IPS-18a (cell line): ENCODE measurements at regions not wholly inside any gene's neighbourhood (a gene's known extent, or its start where the extent isn't known, plus 50 kb on each side); places are given as distances from the start of the nearest gene placed in this dataset.

ENCODE experiments used
- H3K27ac ChIP-seq: one replicate; pipeline ENCODE4 v1.5.1; 2013; ENCODE audit warnings: low read length
- H3K27me3 ChIP-seq: one replicate; pipeline ENCODE4 v1.6.1; 2013; ENCODE audit warnings: mild to moderate bottlenecking, low read length; ENCODE audit not compliant: control insufficient read depth, insufficient read depth
- H3K36me3 ChIP-seq: one replicate; pipeline ENCODE4 v1.6.1; 2013; ENCODE audit warnings: low read depth, low read length; ENCODE audit not compliant: control insufficient read depth
- H3K4me1 ChIP-seq: one replicate; pipeline ENCODE4 v1.6.1; 2013; ENCODE audit warnings: low read depth, low read length; ENCODE audit not compliant: control insufficient read depth
- H3K4me3 ChIP-seq: one replicate; pipeline ENCODE4 v1.5.1; 2013; ENCODE audit warnings: low read length
- H3K9ac ChIP-seq: one replicate; pipeline ENCODE4 v1.6.1; 2013; ENCODE audit warnings: mild to moderate bottlenecking, low read length, moderate library complexity
- H3K9me3 ChIP-seq: one replicate; pipeline ENCODE4 v1.6.1; 2013; ENCODE audit warnings: low read depth, low read length; ENCODE audit not compliant: control insufficient read depth

- H3K4me3 ChIP-seq, result peak overlapping the region; percentile 58
- no peaks in the 10 kb centered on the region for H3K9me3 ChIP-seq
- H3K4me1 ChIP-seq, result peaks cover 28% of the 10 kb centered on the region
- H3K27ac ChIP-seq, result no peak overlapping the region
- H3K9ac ChIP-seq, result no peak overlapping the region
- no peaks in the 10 kb centered on the region for H3K36me3 ChIP-seq
- H3K27me3 ChIP-seq, result peaks cover 73% of the 10 kb centered on the region
Measured at GRCh38 chr20:36093804-36094145, 60.8 kb upstream of the EPB41L1 start.

GRCh38 chr20:36094497-36094896, 60.0 kb upstream of the EPB41L1 start:
- Histone ChIP-seq H3K4me1 (peaks cover 28% of the 10 kb centered on the region), H3K9me3 (no peaks in the 10 kb centered on the region), H3K36me3 (no peaks in the 10 kb centered on the region), H3K27ac (no peak overlapping the region), H3K4me3 (peak overlapping the region; percentile 58), H3K27me3 (peaks cover 80% of the 10 kb centered on the region), H3K9ac (no peak overlapping the region)

GRCh38 chr20:36096435-36096834, 58.1 kb upstream of the EPB41L1 start:
- Histone ChIP-seq H3K4me1 (peaks cover 23% of the 10 kb centered on the region), H3K36me3 (no peaks in the 10 kb centered on the region), H3K9ac (no peak overlapping the region), H3K9me3 (no peaks in the 10 kb centered on the region), H3K27me3 (peaks cover 91% of the 10 kb centered on the region), H3K4me3 (no peak overlapping the region), H3K27ac (no peak overlapping the region)

GRCh38 chr20:36097337-36098151, 57.0 kb upstream of the EPB41L1 start:
- Histone ChIP-seq H3K4me3 (no peak overlapping the region), H3K36me3 (no peaks in the 10 kb centered on the region), H3K9me3 (no peaks in the 10 kb centered on the region), H3K27ac (no peak overlapping the region), H3K27me3 (peaks cover 83% of the 10 kb centered on the region), H3K9ac (no peak overlapping the region), H3K4me1 (peaks cover 18% of the 10 kb centered on the region)

- Histone ChIP-seq H3K9ac (no peak overlapping the region), H3K4me1 (peaks cover 18% of the 10 kb centered on the region), H3K36me3 (no peaks in the 10 kb centered on the region), H3K4me3 (no peak overlapping the region), H3K9me3 (no peaks in the 10 kb centered on the region), H3K27ac (no peak overlapping the region), H3K27me3 (peaks cover 76% of the 10 kb centered on the region)
Measured at GRCh38 chr20:36098364-36098763, 56.2 kb upstream of the EPB41L1 start.

GRCh38 chr20:36099106-36099505, 55.4 kb upstream of the EPB41L1 start:
- Histone ChIP-seq H3K9me3 (no peaks in the 10 kb centered on the region), H3K36me3 (no peaks in the 10 kb centered on the region), H3K27ac (no peak overlapping the region), H3K9ac (no peak overlapping the region), H3K4me1 (peaks cover 16% of the 10 kb centered on the region), H3K27me3 (peaks cover 68% of the 10 kb centered on the region), H3K4me3 (no peak overlapping the region)

- no peaks in the 10 kb centered on the region for H3K9me3 ChIP-seq
- H3K9ac ChIP-seq, result no peak overlapping the region
- H3K36me3 ChIP-seq, result no peaks in the 10 kb centered on the region
- peaks cover 12% of the 10 kb centered on the region for H3K4me1 ChIP-seq
- no peak overlapping the region for H3K4me3 ChIP-seq
- peaks cover 47% of the 10 kb centered on the region for H3K27me3 ChIP-seq
- H3K27ac ChIP-seq, result no peak overlapping the region
Measured at GRCh38 chr20:36101192-36101591, 53.3 kb upstream of the EPB41L1 start.

GRCh38 chr20:36102306-36102705, 52.2 kb upstream of the EPB41L1 start:
- H3K9ac ChIP-seq, result no peak overlapping the region
- H3K4me1 ChIP-seq, result peaks cover 10% of the 10 kb centered on the region
- H3K36me3 ChIP-seq, result no peaks in the 10 kb centered on the region
- no peak overlapping the region for H3K27ac ChIP-seq
- H3K27me3 ChIP-seq, result peaks cover 36% of the 10 kb centered on the region
- H3K4me3 ChIP-seq, result no peak overlapping the region
- H3K9me3 ChIP-seq, result no peaks in the 10 kb centered on the region

GRCh38 chr20:36102809-36103596, 51.5 kb upstream of the EPB41L1 start:
- no peak overlapping the region for H3K27ac ChIP-seq
- H3K4me1 ChIP-seq, result peaks cover 5% of the 10 kb centered on the region
- H3K9ac ChIP-seq, result no peak overlapping the region
- H3K9me3 ChIP-seq, result no peaks in the 10 kb centered on the region
- H3K4me3 ChIP-seq, result no peak overlapping the region
- H3K36me3 ChIP-seq, result no peaks in the 10 kb centered on the region
- H3K27me3 ChIP-seq, result peaks cover 31% of the 10 kb centered on the region

- H3K27me3 ChIP-seq, result peaks cover 19% of the 10 kb centered on the region
- H3K36me3 ChIP-seq, result no peaks in the 10 kb centered on the region
- H3K27ac ChIP-seq, result no peak overlapping the region
- no peak overlapping the region for H3K4me3 ChIP-seq
- no peaks in the 10 kb centered on the region for H3K4me1 ChIP-seq
- H3K9me3 ChIP-seq, result no peaks in the 10 kb centered on the region
- H3K9ac ChIP-seq, result no peak overlapping the region
Measured at GRCh38 chr20:36104244-36104643, 50.3 kb upstream of the EPB41L1 start.
